HCT116 (cell line): ENCODE measurements at regions not wholly inside any gene's neighbourhood (a gene's known extent, or its start where the extent isn't known, plus 50 kb on each side); places are given as distances from the start of the nearest gene placed in this dataset.

Experiments
- ATAC-seq: fragments of 200-7000 bp; cut with Tn5 transposase; 2 replicates; pipeline ENCODE4 v1.9.1; 2020; ENCODE audit warnings: mild to moderate bottlenecking, moderate library complexity
- BruUV-seq: library from RNA; stranded (reverse); fragments of 400-500 nt; replicated peaks from 2 replicates; lab custom pipeline; 2021; lab: Mats Ljungman, UMichigan
- CTCF ChIA-PET: fragments of 300-600 bp; sonication (Branson Sonifier 250); formaldehyde crosslinking; loops from one replicate; lab custom pipeline; 2021; ENCODE audit warnings: antibody characterized with exemption; lab: Charles Lee
- POLR2A ChIA-PET: fragments of 300-600, 350-600 bp; sonication (Branson Sonifier 250); formaldehyde crosslinking; loops from one replicate; lab custom pipeline; 2021; ENCODE audit warnings: antibody characterized with exemption; lab: Charles Lee
- RAD21 ChIA-PET, 2 experiments: fragments of 300-600 bp; sonication (Branson Sonifier 250); formaldehyde crosslinking; loops; one replicate each; lab custom pipeline; 2023; ENCODE audit warnings: low total read pairs in 2 of 2; ENCODE audit not compliant: uncharacterized antibody in 2 of 2, unreplicated experiment in 2 of 2, low non-redundant PET in 1 of 2; lab: Charles Lee
- DNase-seq: peaks from one replicate; pipeline ENCODE4 v3.0.0-alpha.2; 2010; ENCODE audit warnings: low read depth, low spot score
- H2AFZ ChIP-seq: fragments of 200-600 bp; shearing (Covaris generic), sonication (generic); 2 replicates; pipeline ENCODE4 v1.6.1; 2017; ENCODE audit warnings: low read depth, mixed run types, mixed read lengths, antibody characterized with exemption, low read length; ENCODE audit not compliant: poor library complexity, severe bottlenecking
- H3K27ac ChIP-seq: 2 replicates; pipeline ENCODE4 v1.5.1; 2012; ENCODE audit warnings: low read depth, low read length
- H3K27me3 ChIP-seq: fragments of 200-600 bp; sonication (generic); 2 replicates; pipeline ENCODE4 v1.6.1; 2016; ENCODE audit warnings: mixed run types, low read length, mixed read lengths; ENCODE audit not compliant: insufficient read depth
- H3K36me3 ChIP-seq, 2 experiments: fragments of 200-500 bp in 1 of 2; fragments of 200-600 bp in 1 of 2; sonication (Bioruptor generic) in 1 of 2; sonication (generic) in 1 of 2; 2 replicates each; pipeline versions ENCODE4 v1.5.1 to v1.6.1; 2014 to 2016; ENCODE audit warnings: low read length in 2 of 2, inconsistent platforms in 1 of 2, mixed read lengths in 1 of 2, mixed run types in 1 of 2; ENCODE audit not compliant: insufficient read depth in 2 of 2, control insufficient read depth in 1 of 2
- H3K4me1 ChIP-seq, 2 experiments: fragments of 200-600 bp in 1 of 2; sonication (generic) in 1 of 2; 2 replicates each; pipeline versions ENCODE4 v1.5.1 to v1.6.1; 2012 to 2017; ENCODE audit warnings: low read length in 2 of 2, inconsistent platforms in 1 of 2, mild to moderate bottlenecking in 1 of 2, mixed read lengths in 1 of 2, mixed run types in 1 of 2, moderate library complexity in 1 of 2; ENCODE audit not compliant: insufficient read depth in 2 of 2, control insufficient read depth in 1 of 2
- H3K4me2 ChIP-seq: fragments of 200-600 bp; sonication (generic); 2 replicates; pipeline ENCODE4 v1.6.1; 2017; ENCODE audit warnings: mixed run types, low read length, mixed read lengths
- H3K4me3 ChIP-seq, 2 experiments: fragments of 200-600 bp in 1 of 2; sonication (generic) in 1 of 2; replicated peaks in 1 of 2; 2 replicates each; pipeline ENCODE4 v1.5.1; 2011 to 2016; ENCODE audit warnings: low read length in 2 of 2, control low read depth in 1 of 2, low read depth in 1 of 2, mild to moderate bottlenecking in 1 of 2, mixed read lengths in 1 of 2, mixed run types in 1 of 2
- H3K79me2 ChIP-seq: fragments of 200-600 bp; sonication (generic); 2 replicates; pipeline ENCODE4 v1.6.1; 2017; ENCODE audit warnings: mild to moderate bottlenecking, mixed run types, low read length, moderate library complexity, mixed read lengths; ENCODE audit not compliant: insufficient read depth
- H3K9ac ChIP-seq: fragments of 200-600 bp; sonication (generic); 2 replicates; pipeline ENCODE4 v1.6.1; 2016; ENCODE audit warnings: low read length, mixed read lengths
- H3K9me2 ChIP-seq: fragments of 200-600 bp; sonication (generic), shearing (Covaris generic); 2 replicates; pipeline ENCODE4 v1.6.1; 2017; ENCODE audit warnings: mixed run types, mild to moderate bottlenecking, moderate library complexity; ENCODE audit not compliant: insufficient read depth
- H3K9me3 ChIP-seq, 2 experiments: fragments of 200-500 bp in 1 of 2; fragments of 200-600 bp in 1 of 2; sonication (Bioruptor generic) in 1 of 2; sonication (generic) in 1 of 2; 2 replicates each; pipeline ENCODE4 v1.6.1; 2014 to 2017; ENCODE audit warnings: low read length in 2 of 2, mixed read lengths in 2 of 2, inconsistent platforms in 1 of 2, low read depth in 1 of 2, mild to moderate bottlenecking in 1 of 2, mixed run types in 1 of 2, moderate library complexity in 1 of 2; ENCODE audit not compliant: control insufficient read depth in 1 of 2, insufficient read depth in 1 of 2
- H4K20me1 ChIP-seq: fragments of 200-600 bp; sonication (generic), shearing (Covaris generic); 2 replicates; pipeline ENCODE4 v1.6.1; 2017; ENCODE audit warnings: mixed run types, mild to moderate bottlenecking, moderate library complexity; ENCODE audit not compliant: insufficient read depth
- ATF3 ChIP-seq: IDR thresholded peaks from 2 replicates; pipeline ENCODE4 v1.6.1; 2012
- CBX3 ChIP-seq: IDR thresholded peaks from 2 replicates; pipeline ENCODE4 v1.6.1; 2012; ENCODE audit warnings: low read depth
- CEBPB ChIP-seq: IDR thresholded peaks from 2 replicates; pipeline ENCODE4 v1.6.1; 2012; ENCODE audit warnings: low read depth
- EGR1 ChIP-seq: IDR thresholded peaks from 2 replicates; pipeline ENCODE4 v1.6.1; 2012; ENCODE audit warnings: low read depth
- FOSL1 ChIP-seq: IDR thresholded peaks from 2 replicates; pipeline ENCODE4 v1.6.1; 2012; ENCODE audit warnings: low read depth
- SIN3A ChIP-seq: IDR thresholded peaks from 2 replicates; pipeline ENCODE4 v1.6.1; 2012; ENCODE audit warnings: low read depth
- SRF ChIP-seq: IDR thresholded peaks from 2 replicates; pipeline ENCODE4 v1.6.1; 2012; ENCODE audit warnings: low read depth
- YY1 ChIP-seq: IDR thresholded peaks from 2 replicates; pipeline ENCODE4 v1.6.1; 2011; ENCODE audit warnings: low read length, low read depth, moderate library complexity, mild to moderate bottlenecking; ENCODE audit not compliant: insufficient replicate concordance; ENCODE audit errors: extremely low read depth
- ZNF274 ChIP-seq: fragments of 200-500 bp; sonication (Bioruptor generic); IDR thresholded peaks from 2 replicates; pipeline ENCODE4 v1.6.1; 2014; ENCODE audit warnings: mild to moderate bottlenecking, low read depth, low read length, inconsistent platforms
- intact Hi-C: fragments of 100-400 bp; cut with micrococcal nuclease; formaldehyde crosslinking; loops from 2 replicates; pipeline ENCODE4 v1.10.0; 2022
- TF ChIP-seq, protein P1 (sequence below), 3 experiments: fragments of 200-600 bp in 1 of 3; sonication (generic) in 1 of 3; IDR thresholded peaks in 2 of 3; conservative IDR thresholded peaks in 1 of 3; 2 replicates each; pipeline ENCODE4 v1.5.1; 2012 to 2017; ENCODE audit warnings: low read depth in 2 of 3, low read length in 2 of 3, antibody characterized with exemption in 1 of 3, borderline replicate concordance in 1 of 3, control low read depth in 1 of 3, mild to moderate bottlenecking in 1 of 3, mixed read lengths in 1 of 3, mixed run types in 1 of 3, moderate library complexity in 1 of 3; ENCODE audit not compliant: insufficient read depth in 1 of 3
- TF ChIP-seq, protein P2 (sequence below): IDR thresholded peaks from 2 replicates; pipeline ENCODE4 v1.6.1; 2012

GRCh38 chr2:84285056-84285747, 173.9 kb downstream of the SUCLG1 start:
- ChIA-PET POLR2A (no interaction called here), RAD21 (no interaction called here), CTCF (no interaction called here)
- H3K36me3 ChIP-seq = no peaks in the 10 kb centered on the region
- BruUV-seq = no TSS peak
- no peak overlapping the region for H3K27ac ChIP-seq
- no peaks in the 10 kb centered on the region for H3K9me2 ChIP-seq
- DNase-seq (no peak), ATAC-seq (no peak)
- H2AFZ ChIP-seq = no peak overlapping the region
- no peaks in the 10 kb centered on the region for H3K9me3 ChIP-seq
- no peak overlapping the region for H3K4me2 ChIP-seq
- no peak overlapping the region for H3K4me3 ChIP-seq
- intact Hi-C loops = no loop called here
- H3K9ac ChIP-seq = no peak overlapping the region
- no peaks in the 10 kb centered on the region for H3K4me1 ChIP-seq
- no peaks in the 10 kb centered on the region for H4K20me1 ChIP-seq
- H3K27me3 ChIP-seq = no peaks in the 10 kb centered on the region
- TF ChIP-seq CEBPB (no peak), ZNF274 (no peak)
- H3K79me2 ChIP-seq = no peaks in the 10 kb centered on the region

DNA sequence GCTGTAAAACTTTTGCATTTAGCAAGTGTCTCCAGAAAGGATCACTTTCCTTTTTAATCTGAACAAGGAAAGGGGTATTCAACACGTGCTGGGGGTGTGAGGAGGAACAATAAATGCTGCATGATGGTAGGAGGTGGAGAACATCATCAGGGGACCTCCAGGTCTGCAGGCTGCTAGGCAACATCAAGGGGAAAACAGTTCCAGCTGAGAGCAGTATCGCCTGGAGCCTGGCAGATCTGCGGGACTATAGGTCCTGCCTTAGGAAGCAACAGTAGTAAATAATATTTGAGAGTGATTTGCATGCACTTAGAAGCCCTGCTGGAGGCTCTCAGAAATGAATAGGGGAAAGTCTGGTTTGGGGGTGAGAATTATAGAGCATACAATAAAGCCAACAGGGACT, 175.6 kb downstream of the SUCLG1 start:
- DNase-seq = no peak
- Histone ChIP-seq H3K27ac (no peak overlapping the region), H3K9ac (no peak overlapping the region), H3K4me3 (no peak overlapping the region), H2AFZ (no peak overlapping the region), H3K9me3 (no peaks in the 10 kb centered on the region), H3K27me3 (no peaks in the 10 kb centered on the region), H4K20me1 (no peaks in the 10 kb centered on the region), H3K4me2 (no peak overlapping the region), H3K36me3 (no peaks in the 10 kb centered on the region), H3K79me2 (no peaks in the 10 kb centered on the region), H3K4me1 (no peaks in the 10 kb centered on the region), H3K9me2 (no peaks in the 10 kb centered on the region)
- no TSS peak for BruUV-seq
- ChIA-PET POLR2A (no interaction called here), RAD21 (no interaction called here), CTCF (no interaction called here)
- no peak for ATAC-seq
- no peak for TF ChIP-seq SIN3A
- no peak for TF ChIP-seq SRF
- no peak for TF ChIP-seq FOSL1
- no peak for TF ChIP-seq YY1
- TF ChIP-seq, protein P1, sequence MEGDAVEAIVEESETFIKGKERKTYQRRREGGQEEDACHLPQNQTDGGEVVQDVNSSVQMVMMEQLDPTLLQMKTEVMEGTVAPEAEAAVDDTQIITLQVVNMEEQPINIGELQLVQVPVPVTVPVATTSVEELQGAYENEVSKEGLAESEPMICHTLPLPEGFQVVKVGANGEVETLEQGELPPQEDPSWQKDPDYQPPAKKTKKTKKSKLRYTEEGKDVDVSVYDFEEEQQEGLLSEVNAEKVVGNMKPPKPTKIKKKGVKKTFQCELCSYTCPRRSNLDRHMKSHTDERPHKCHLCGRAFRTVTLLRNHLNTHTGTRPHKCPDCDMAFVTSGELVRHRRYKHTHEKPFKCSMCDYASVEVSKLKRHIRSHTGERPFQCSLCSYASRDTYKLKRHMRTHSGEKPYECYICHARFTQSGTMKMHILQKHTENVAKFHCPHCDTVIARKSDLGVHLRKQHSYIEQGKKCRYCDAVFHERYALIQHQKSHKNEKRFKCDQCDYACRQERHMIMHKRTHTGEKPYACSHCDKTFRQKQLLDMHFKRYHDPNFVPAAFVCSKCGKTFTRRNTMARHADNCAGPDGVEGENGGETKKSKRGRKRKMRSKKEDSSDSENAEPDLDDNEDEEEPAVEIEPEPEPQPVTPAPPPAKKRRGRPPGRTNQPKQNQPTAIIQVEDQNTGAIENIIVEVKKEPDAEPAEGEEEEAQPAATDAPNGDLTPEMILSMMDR (IDR thresholded peaks at IDR 0.05 in 2 of 3, conservative IDR thresholded peaks at IDR 0.05 in 1 of 3; ENCODE audit: borderline replicate concordance in 1 of 3, insufficient read depth in 1 of 3, low read depth in 2 of 3, low read length in 2 of 3) = no peak
- TF ChIP-seq CBX3 = no peak
- no peak for TF ChIP-seq ZNF274
- TF ChIP-seq ATF3 = no peak
- TF ChIP-seq, protein P2, sequence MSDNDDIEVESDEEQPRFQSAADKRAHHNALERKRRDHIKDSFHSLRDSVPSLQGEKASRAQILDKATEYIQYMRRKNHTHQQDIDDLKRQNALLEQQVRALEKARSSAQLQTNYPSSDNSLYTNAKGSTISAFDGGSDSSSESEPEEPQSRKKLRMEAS = no peak
- TF ChIP-seq EGR1 = no peak
- intact Hi-C loops = no loop called here
